Inferior parietal cortex (tissue), 1 donor: ENCODE measurements at regions not wholly inside any gene's neighbourhood (a gene's known extent, or its start where the extent isn't known, plus 50 kb on each side); places are given as distances from the start of the nearest gene placed in this dataset.

Experiments used
- DNase-seq: peaks from one replicate; pipeline ENCODE4 v3.0.0-alpha.2; 2016; ENCODE audit errors: extremely low spot score

DNA sequence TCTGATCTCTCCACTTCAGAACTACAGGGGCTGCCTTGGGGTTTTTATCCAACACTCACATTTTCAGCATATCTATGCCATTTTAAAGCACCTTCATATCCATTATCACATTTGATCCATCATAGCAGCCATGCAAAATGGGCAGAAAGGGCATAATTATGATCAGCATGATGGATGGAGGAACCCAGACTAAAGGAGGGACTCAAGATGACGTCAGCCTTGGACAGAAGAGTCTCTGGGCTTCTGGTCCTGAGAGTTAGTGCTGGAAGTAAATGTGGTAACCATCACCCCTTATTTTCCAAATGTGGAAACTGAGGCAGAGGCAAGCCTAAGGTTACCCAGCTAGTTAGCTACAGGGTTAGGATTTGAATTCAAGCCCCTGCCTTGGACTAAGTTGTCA, 273.1 kb downstream of the DRD1 start:
- no peak for DNase-seq

DNA sequence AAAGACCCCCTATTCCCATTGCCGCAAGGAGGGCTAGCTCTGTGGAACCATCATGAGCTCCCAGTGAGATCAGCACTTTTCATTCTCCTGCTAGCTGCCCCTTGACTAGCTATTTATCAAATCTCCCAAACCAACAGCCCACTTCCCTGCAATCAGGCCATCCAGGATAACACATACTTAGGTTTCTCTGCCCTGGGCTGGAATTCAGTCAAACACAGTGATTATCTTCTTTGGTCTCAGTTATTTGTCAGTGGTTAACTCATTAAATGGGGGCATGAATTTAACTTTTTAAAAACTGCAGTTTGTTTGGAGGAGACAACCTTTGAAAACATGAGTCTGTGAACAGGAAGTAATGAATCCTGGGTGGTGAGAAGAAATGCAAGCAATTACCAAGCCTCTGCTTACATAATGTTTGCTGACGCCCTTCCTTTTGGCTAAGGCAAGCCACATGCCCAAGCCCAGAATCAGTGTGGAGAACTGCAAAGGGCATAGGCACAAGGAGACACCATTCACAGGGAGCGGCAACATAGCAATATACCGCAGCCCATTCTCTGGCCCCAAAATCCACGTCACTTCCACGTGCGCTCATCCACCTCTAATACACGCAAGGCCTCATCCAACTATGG, 275.0 kb downstream of the DRD1 start:
- no peak for DNase-seq

DNA sequence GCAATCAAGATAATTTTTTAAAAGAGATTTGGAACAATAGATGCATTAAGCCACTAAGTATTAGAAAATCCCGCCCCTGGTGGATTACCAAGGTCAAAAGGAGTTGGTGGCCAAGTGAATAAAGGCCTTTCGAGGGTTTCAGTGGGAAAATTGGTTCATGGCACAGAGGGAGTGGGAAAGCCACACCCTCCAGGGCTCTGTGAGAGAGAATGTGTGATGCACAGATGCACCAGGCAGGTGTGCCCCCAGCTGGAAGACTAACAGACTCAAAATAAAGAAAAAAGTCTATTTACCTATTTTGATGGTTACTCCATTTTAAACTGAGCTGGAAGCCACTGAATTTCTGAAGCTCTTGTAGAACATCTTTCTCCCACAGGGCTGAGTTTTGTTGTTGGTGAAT, 278.0 kb downstream of the DRD1 start:
- no peak for DNase-seq

DNA sequence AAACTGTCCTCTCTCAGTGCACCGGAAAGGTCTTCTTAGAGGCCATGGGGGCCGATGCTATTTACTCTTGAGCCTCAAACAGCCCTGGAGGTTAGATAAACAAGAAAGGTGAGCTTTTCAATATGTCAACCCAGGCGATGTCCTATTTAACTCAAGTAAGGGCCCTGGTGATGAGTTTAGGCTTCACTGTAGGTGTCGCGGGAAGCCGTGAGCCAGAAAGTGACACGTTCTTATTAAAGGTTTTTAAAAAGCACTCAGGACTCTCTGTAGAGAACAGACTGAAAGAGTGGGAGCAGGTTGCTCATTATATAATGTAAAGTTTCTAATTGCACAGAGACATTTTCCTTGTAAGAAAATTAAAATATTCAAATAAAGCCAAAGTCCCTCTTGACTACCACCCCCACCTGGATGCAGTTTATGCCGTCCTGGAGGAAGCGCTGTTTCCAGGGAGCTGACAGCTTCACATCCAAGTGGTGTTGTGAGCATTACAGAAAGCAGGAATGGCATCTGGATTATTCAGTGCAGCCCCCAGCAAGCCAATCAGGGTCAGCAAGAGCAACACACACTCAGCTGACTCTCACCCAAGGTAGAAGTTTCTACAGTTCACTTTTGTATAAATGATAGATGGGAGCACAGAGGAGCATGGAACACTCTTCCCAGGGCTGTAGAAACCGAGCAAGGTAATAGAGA, 280.3 kb downstream of the DRD1 start:
- DNase-seq: no peak

DNA sequence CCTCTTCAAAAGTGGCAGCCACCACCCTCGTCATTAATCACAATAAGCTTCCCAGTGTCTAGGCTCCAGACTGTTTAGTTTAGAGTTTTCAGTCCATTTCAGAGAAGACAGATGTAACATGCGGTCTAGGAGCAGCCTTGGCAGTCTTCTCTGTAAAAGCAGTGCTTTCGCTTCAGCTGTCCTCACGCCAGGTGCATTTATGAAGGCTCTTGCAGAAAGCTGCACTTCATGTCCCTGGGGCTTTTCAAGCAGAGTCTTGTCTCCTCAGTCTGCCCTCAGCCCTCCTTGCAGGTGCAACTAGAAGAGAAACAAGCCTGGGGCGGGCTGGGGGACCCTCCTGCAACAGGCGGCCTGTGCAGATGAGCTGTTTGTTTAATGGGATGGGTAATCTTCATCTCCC, 281.9 kb downstream of the DRD1 start:
- DNase-seq: no peak

DNA sequence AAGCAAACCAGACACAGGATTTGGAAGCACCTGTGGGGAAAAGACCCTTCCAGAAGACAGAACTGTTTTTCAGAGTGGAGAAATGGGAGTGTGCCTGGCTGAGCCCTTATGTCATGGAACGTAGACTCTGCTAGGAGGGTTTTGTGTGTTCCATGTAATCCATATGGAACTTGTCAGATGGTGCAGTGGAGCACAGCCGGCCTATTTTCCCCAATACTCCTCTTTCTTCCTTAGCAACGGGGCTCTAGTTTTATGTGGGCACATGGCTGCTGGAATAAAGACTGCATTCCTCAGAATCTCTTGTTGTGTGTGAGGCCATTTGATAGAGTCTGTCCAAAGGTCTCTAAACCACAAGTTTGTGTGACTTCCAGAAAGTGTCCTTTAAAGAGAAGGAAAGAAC, 284.0 kb downstream of the DRD1 start:
- DNase-seq: no peak

DNA sequence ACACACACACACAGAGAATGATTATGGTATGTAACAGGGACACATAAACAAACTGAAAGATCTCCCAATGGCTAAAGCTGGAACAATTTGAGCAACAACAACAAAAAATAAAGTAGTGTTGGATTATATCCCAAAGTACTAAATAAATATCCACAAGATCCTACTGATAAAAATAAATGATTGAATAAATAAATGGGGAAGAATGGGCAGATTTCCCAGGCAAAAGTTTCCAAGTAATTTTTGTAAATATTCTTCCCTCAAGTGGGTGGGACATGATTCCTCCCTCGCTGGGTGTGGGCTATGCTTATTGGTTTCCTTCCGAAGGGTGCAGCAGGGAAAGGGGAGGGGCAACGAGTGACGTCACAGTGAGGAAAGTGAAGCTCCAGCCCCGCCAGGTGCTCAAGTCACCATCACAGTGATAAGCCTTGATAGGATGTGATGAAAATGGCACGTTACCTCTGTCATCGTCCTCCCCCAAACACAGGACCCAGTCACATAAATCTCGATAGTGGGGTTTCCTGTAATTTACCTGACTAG, 295.3 kb downstream of the DRD1 start:
- no peak for DNase-seq

DNA sequence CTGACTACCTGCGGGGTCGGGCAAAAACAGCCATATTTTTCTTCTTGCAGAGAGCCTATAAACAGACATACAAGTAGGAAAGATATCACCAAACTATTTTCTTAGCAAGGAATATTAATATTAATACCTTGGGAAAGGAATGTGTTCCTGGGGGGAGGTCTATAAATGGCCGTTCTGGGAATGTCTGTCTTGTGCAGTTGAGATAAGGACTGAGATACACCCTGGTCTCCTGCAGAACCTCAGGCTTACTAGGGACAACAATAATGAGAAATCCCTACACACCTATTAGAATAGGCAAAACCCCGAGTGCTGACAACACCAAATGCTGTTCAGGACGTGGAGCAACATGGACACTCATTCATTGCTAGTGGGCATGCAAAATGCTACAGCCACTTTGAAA, 297.2 kb downstream of the DRD1 start:
- no peak for DNase-seq

DNA sequence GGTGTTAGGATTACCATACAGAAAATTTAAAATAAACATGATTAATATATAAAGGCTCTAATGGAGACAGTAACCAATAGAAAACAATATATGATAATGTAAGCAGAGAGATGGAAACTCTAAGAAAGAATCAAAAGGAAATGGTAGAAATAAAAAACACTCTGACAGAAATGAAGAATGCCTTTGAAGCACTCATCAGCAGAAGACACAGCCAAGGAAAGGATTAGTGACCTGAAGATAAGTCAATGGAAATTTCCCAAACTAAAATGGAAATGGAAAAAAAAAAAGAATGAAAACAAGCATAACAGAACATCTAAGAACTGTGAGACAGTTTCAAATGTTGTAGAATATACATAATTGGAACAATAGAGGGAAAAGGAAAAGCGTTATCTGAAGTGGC, 302.6 kb downstream of the DRD1 start:
- no peak for DNase-seq

DNA sequence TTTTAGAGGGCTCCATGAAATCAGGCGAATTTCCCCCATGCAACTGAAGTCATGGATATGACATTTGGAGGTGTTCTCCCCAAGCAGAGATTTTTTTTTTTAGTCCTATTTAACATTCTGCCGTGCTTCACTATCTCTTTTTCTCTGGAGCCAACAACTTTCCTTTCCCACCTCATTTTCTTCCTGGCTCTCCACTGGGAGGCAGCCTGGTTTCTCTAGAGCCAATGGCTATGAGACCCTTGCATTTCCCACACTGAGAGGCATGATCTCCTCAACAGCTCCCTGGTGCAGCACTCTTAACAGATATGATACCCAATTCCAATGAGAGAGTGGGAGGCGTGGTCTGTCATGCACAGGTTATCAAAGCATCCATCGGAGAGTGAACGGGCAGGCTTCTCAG, 310.8 kb downstream of the DRD1 start:
- no peak for DNase-seq

DNA sequence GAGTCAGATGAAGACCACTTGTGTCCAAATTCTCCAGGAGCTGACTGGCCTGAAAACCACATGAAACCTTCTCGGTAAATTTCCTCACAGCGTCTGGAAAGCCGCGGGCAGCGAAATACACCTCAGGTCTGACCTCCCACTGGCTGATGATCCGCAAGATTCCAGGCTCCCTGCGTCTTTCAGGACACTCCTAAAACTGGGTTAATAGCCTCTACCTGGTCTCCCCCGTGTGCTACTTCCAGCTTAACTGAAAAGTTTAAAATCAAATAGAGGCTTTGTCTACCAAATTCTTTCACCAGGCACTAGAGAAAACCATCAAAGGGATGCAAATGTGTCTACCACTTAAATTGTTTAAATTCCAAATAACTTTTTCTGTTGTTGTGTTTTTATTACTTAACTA, 312.6 kb downstream of the DRD1 start:
- DNase-seq: no peak

DNA sequence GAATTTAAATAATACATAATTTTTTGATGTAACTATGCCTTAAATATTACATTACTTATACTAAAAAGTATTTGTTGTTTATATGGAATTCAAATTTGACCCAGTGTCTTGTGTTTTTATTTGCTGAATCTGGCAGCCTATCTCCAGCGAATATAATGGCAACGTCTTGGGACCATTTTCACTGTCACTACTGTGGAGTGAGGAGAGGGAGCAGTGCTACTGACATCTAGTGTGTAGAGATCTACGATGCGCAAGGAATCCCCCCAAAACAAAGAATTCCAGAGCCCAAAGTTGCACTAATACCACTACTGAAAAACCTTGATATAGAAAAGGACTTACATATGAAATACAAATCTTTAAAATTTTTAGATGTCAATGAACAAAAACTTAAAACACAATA, 314.4 kb downstream of the DRD1 start:
- DNase-seq: no peak

DNA sequence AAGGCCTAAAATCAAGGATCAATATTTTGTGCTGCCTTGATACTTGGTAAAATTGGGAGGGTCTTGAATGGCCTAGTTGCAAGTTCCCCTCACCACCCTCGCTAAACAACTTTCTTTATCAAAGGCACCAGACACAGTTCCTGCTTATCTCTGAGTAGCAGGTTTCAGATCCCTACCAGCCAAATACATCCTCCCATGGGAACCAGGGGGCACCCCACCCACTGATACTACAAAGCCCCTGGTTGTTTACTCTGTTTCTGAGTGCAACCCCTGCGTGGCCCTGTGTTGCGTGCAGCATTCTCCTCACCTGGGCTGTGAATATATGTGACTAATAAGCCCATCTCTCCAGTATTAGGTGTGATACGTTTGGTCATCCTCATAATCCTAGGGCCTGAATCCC, 314.9 kb downstream of the DRD1 start:
- DNase-seq: no peak

DNA sequence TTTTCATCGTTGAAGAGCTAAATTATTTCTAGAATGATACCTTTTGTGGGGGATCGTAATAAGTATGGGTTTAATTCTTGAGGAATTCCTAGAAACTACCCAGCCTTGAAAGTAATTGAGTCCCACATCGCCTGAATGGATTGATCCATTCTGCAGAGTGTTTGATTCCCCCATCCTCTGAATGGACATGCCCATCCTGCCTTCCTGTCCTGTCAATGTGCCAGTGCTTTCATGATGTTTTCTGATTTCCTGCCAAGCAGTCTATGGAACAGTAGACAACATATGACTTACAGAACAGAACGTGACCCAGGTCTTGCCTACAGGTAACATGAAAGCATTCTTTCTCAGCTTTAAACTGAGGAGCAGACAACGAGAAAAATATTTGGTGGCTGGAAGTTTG, 319.2 kb downstream of the DRD1 start:
- no peak for DNase-seq

DNA sequence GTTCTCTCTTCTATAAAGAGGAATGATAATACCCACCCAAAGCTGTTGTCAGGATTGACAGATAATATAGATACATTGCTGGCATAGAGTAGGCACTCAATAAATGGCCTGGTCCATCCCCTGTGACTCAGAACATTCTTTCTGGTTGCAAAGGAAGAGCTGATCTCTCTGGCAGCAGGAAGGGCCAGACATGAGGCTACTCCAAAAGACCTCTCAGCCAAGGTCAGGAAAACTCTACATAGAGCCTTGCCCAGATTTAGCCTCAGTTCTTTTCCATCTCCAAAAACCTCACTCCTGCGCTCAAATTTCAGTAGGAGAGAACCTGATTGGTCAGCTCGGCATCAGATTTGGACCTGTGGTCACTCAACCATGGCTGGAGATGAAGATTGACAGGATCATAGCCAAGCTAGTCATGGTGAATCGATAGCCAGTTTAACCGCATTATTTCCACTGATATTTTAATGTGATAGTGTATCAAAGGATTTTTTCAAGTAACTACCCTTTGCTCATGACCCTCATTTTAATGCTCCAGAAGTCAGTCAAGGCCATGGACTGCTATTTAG, 319.6 kb downstream of the DRD1 start:
- no peak for DNase-seq

DNA sequence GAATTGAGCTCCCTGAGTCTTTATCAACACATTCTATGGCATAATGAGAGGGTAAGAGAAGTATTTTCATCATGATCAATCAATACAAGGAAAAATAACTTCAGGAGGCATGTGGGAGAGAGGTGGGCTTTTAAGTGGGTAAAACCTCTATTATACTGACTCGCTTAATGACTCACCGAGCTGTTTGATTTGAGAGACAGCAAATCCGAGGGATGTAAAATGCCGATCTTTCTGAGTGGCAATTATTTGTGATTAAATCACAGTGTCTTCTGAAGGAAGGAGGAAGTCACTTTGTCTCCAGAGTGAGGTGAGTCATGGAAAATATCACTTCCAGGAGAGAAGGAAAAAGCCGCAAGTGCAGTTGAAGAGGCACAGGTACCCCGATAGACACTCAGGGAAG, 320.4 kb downstream of the DRD1 start:
- DNase-seq: no peak

DNA sequence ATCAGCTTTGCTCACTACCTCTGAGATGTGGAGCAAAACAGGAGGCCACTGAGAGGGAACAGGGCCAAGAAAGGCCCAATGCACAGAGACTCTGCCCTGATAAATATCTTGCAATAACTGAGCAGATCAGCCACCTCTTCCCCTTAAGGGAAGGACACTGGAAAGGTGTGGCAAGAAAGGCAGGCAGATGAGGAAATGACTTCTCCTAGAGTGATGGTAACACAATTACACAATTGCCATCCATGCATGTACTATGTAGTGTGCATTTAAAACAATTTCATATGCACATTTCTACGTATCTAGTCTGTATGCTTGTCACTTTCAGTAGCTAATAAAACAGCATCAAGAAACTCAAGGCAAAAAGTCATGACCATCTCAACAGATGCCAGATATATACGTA, 322.5 kb downstream of the DRD1 start:
- no peak for DNase-seq

DNA sequence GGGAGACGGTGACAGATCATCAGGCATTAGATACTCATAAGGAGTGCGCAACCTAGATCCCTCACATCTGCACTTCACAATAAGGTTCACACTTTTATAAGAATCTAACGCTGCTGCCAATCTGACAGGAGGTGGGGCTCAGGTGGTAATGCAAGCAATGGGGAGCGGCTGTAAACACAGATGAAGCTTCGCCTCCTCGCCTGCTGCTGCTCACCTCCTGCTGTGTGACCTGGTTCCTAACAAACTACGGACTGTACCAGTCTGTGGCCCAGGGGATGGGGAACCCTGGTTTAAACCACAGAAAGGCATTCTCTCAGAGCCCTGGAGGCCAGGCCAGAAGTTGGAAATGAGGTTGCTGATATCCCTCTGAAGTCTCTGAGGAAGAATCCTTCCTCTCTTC, 323.6 kb downstream of the DRD1 start:
- DNase-seq: no peak

DNA sequence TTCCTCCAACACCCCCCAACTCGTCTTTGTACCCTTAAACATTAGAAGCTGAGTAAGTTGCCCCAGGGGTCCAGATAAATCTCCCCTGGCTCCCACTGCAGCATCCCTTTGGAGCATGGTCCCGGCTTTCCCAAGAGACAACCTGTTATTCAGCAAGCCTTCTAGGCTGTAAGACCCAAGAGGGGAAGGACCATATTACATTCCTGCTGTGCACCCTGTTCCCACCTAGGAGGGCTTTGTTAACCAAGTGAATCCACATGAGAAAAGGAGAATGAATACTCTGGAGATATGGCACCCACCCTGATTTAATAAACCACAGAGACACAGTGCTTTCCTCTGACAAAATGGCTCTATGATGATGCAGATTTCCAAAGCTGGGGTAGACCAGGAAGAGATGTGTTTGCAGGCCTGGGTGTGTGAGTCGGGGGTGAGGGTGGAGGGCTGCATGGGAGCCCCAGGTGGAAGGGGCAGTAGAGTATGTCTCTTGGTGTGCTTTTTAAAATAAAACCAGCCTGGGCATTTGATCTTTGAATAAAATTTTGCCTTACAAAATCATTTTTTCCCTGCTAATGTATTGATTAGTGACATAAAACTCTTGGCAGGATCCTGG, 325.2 kb downstream of the DRD1 start:
- no peak for DNase-seq

DNA sequence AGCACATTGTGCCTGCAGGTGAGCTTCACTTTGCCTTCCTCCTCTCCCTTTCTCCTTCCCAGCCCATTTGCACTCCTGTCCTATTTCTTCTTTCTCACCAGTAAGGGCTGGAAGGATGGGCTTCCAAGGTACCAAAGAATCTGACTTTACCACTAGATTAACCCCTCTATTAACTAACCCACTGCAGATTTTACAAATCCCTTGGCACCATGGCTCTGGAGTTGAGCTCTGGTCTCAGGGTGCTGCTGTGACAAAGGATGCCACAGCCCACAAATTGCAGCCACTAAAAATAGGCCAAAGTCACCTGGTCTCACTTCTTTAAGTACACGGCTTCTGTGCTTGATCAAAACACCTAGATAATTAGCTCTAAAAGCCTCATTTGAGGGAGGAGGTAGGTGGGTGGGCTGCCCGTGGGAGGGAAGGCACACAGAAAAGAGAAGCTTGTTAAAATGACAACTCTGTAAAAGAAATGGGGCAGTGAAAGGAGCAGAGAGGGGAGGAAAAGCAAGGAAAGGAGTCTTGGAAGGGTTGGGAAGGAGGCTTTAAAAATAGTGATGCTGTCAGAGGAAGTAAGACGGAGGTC, 327.4 kb downstream of the DRD1 start:
- no peak for DNase-seq

DNA sequence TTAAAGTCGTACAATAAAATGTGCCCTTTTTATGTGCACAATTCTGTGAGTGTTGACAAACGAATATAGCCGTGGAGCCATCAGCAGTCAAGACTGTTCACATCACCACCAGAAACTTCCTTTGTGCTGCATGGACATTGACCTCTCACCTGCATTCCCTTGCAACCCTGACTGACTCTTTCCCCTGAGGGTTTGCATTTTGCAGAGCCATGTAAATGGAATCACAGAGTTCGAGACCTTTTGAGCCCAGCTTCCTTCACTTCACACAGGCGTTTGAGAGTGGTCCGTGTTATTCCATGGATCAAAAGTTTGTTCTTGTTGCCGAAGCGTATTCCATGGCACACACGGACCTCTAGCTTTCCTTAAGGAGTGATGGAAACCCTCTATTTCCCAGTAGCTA, 328.2 kb downstream of the DRD1 start:
- no peak for DNase-seq

DNA sequence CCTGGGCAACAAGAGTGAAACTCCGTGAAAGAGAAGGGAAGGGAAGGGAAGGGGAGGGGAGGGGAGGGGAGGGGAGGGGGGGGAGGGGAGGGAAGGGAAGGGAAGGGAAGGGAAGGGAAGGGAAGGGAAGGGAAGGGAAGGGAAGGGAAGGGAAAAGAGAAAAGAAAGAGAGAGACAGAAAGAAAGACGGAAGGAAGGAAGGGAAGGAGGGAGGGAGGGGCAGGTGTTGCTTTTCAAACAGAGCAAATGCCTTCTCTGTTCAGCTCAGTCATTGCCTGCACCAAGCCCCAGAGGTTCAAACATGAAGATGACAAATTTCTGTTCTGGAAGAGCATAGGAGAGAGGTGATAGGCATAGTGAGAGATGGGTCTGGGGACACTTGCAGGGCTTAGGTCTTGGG, 330.0 kb downstream of the DRD1 start:
- no peak for DNase-seq
